Cerebellar nuclear complex (tissue), 1 donor: ENCODE measurements at regions not wholly inside any gene's neighbourhood (a gene's known extent, or its start where the extent isn't known, plus 50 kb on each side); places are given as distances from the start of the nearest gene placed in this dataset.

Experiments
- DNase-seq, 2 experiments: peaks; one replicate each; lab custom pipeline; 2025; lab: John Stamatoyannopoulos, UW

GRCh38 chr3:144524531-144524930, 552.9 kb downstream of the DIPK2A start:
- DNase-seq: no peak

GRCh38 chr3:144529566-144529965, 557.9 kb downstream of the DIPK2A start:
- no peak for DNase-seq

- no peak for DNase-seq
Observed at GRCh38 chr3:144544871-144545270, 573.2 kb downstream of the DIPK2A start.

- DNase-seq: no peak
Observed at GRCh38 chr3:144546539-144546938, 574.9 kb downstream of the DIPK2A start.

- no peak for DNase-seq
Observed at GRCh38 chr3:144548346-144548745, 576.7 kb downstream of the DIPK2A start.

GRCh38 chr3:144549166-144549565, 577.5 kb downstream of the DIPK2A start:
- no peak for DNase-seq

- DNase-seq: no peak
Observed at GRCh38 chr3:144552346-144553057, 580.9 kb downstream of the DIPK2A start.

- no peak for DNase-seq
Observed at GRCh38 chr3:144553301-144553700, 581.7 kb downstream of the DIPK2A start.

- DNase-seq: no peak
Observed at GRCh38 chr3:144554889-144555288, 583.3 kb downstream of the DIPK2A start.

GRCh38 chr3:144556392-144556791, 584.8 kb downstream of the DIPK2A start:
- no peak for DNase-seq

- no peak for DNase-seq
Observed at GRCh38 chr3:144557515-144557914, 585.9 kb downstream of the DIPK2A start.

- no peak for DNase-seq
Observed at GRCh38 chr3:144564011-144564410, 592.4 kb downstream of the DIPK2A start.

- no peak for DNase-seq
Observed at GRCh38 chr3:144566320-144566719, 594.7 kb downstream of the DIPK2A start.

- no peak for DNase-seq
Observed at GRCh38 chr3:144569651-144570050, 598.0 kb downstream of the DIPK2A start.

GRCh38 chr3:144583871-144584270, 612.2 kb downstream of the DIPK2A start:
- no peak for DNase-seq

- DNase-seq: no peak
Observed at GRCh38 chr3:144585408-144585807, 613.8 kb downstream of the DIPK2A start.

GRCh38 chr3:144585953-144586352, 614.3 kb downstream of the DIPK2A start:
- DNase-seq: no peak

GRCh38 chr3:144586382-144586781, 614.8 kb downstream of the DIPK2A start:
- no peak for DNase-seq

- DNase-seq: no peak
Observed at GRCh38 chr3:144590854-144591253, 619.2 kb downstream of the DIPK2A start.

GRCh38 chr3:144593881-144594280, 622.3 kb downstream of the DIPK2A start:
- DNase-seq: no peak

GRCh38 chr3:144620236-144620635, 648.6 kb downstream of the DIPK2A start:
- peak in 1 of 2 experiments; percentile 3 for DNase-seq

- DNase-seq: no peak
Observed at GRCh38 chr3:144622845-144623244, 651.2 kb downstream of the DIPK2A start.

GRCh38 chr3:144624656-144625055, 653.0 kb downstream of the DIPK2A start:
- no peak for DNase-seq

- no peak for DNase-seq
Observed at GRCh38 chr3:144626835-144627234, 655.2 kb downstream of the DIPK2A start.
